OCI-LY7 (cell line): ENCODE measurements at regions not wholly inside any gene's neighbourhood (a gene's known extent, or its start where the extent isn't known, plus 50 kb on each side); places are given as distances from the start of the nearest gene placed in this dataset.

Source experiments
- BruUV-seq: library from RNA; stranded (reverse); fragments of 400-500 nt; replicated peaks from 2 replicates; lab custom pipeline; 2021; lab: Mats Ljungman, UMichigan
- CTCF ChIA-PET: fragments of 300-600 bp; sonication (Branson Sonifier 250); formaldehyde crosslinking; loops from one replicate; lab custom pipeline; 2022; ENCODE audit warnings: antibody characterized with exemption; ENCODE audit not compliant: unreplicated experiment; lab: Charles Lee
- POLR2A ChIA-PET: fragments of 300-600 bp; sonication (Branson Sonifier 250); formaldehyde crosslinking; loops from one replicate; lab custom pipeline; 2022; ENCODE audit warnings: antibody characterized with exemption; lab: Charles Lee
- DNase-seq: peaks from one replicate; pipeline ENCODE4 v3.0.0-alpha.2; 2015; ENCODE audit warnings: low spot score
- H2AFZ ChIP-seq: fragments of 200-600 bp; sonication (generic), shearing (Covaris generic); 2 replicates; pipeline ENCODE4 v1.6.1; 2014; ENCODE audit warnings: mild to moderate bottlenecking, antibody characterized with exemption, low read length, moderate library complexity
- H3K27ac ChIP-seq: fragments of 200-600 bp; sonication (generic); 2 replicates; pipeline ENCODE4 v1.5.1; 2014; ENCODE audit warnings: mixed run types, low read depth, mild to moderate bottlenecking, moderate library complexity, low read length, inconsistent platforms; ENCODE audit not compliant: poor library complexity, severe bottlenecking
- H3K36me3 ChIP-seq: fragments of 200-600 bp; sonication (generic); 2 replicates; pipeline ENCODE4 v1.6.1; 2014; ENCODE audit warnings: mild to moderate bottlenecking, antibody characterized with exemption, low read length, moderate library complexity, mixed read lengths; ENCODE audit not compliant: insufficient read depth
- H3K4me1 ChIP-seq: fragments of 200-600 bp; sonication (generic); 2 replicates; pipeline ENCODE4 v1.5.1; 2014; ENCODE audit warnings: mild to moderate bottlenecking, low read length; ENCODE audit not compliant: insufficient read depth, poor library complexity, severe bottlenecking
- H3K4me2 ChIP-seq: fragments of 200-600 bp; sonication (generic); 2 replicates; pipeline ENCODE4 v1.6.1; 2014; ENCODE audit warnings: mild to moderate bottlenecking, low read length
- H3K4me3 ChIP-seq: fragments of 200-600 bp; sonication (generic); 2 replicates; pipeline ENCODE4 v1.5.1; 2014; ENCODE audit warnings: mild to moderate bottlenecking, low read depth, low read length; ENCODE audit not compliant: poor library complexity, severe bottlenecking
- H3K79me2 ChIP-seq: fragments of 200-600 bp; sonication (generic); 2 replicates; pipeline ENCODE4 v1.6.1; 2016; ENCODE audit warnings: low read depth, mild to moderate bottlenecking, low read length, moderate library complexity, mixed read lengths; ENCODE audit not compliant: insufficient read depth
- H3K9me2 ChIP-seq: fragments of 200-600 bp; sonication (generic); 2 replicates; pipeline ENCODE4 v1.6.1; 2016; ENCODE audit warnings: mild to moderate bottlenecking, low read length, mixed read lengths; ENCODE audit not compliant: insufficient read depth
- H3K9me3 ChIP-seq: fragments of 200-600 bp; sonication (generic); 2 replicates; pipeline ENCODE4 v1.6.1; 2014; ENCODE audit warnings: mild to moderate bottlenecking, mixed run types, low read length, mixed read lengths
- H4K20me1 ChIP-seq: fragments of 200-600 bp; sonication (generic); 2 replicates; pipeline ENCODE4 v1.6.1; 2014; ENCODE audit warnings: mild to moderate bottlenecking, antibody characterized with exemption, low read length, moderate library complexity, mixed read lengths; ENCODE audit not compliant: insufficient read depth
- CTCF ChIP-seq: fragments of 200-600 bp; sonication (generic); conservative IDR thresholded peaks from 2 replicates; pipeline ENCODE4 v1.5.1; 2014; ENCODE audit warnings: mild to moderate bottlenecking, antibody characterized with exemption, low read length, moderate library complexity, mixed read lengths
- EZH2phosphoT487 ChIP-seq: fragments of 200-600 bp; sonication (generic); IDR thresholded peaks from 2 replicates; pipeline ENCODE4 v1.6.1; 2018; ENCODE audit warnings: low read depth, borderline replicate concordance, mild to moderate bottlenecking, mixed run types, antibody characterized with exemption, low read length, moderate library complexity, mixed read lengths
- intact Hi-C: fragments of 100-400 bp; cut with micrococcal nuclease; formaldehyde crosslinking; loops from one replicate; pipeline ENCODE4 v1.10.0; 2022; ENCODE audit not compliant: unreplicated experiment

DNA sequence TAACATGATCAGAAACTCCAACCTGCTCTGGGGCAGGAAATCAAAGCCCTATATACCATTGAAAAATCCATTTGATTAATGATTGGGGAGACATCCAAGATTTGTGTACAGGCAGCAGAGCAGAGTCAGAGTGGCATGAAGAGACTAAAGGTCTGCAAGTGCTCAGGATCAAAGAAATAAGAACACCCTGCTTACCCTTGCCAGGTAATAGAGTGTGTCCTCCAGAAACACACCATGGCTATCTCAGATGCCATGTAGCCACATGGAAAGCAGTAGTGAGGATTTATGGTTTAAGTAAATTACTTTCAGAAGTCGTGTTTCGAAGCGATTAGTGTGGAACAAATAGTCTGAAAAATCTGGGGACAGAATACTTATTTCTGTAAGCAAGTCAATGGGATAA lies 592.9 kb downstream of the SUCLG1 start:
- Histone ChIP-seq H3K4me2 (no peak overlapping the region), H3K4me3 (no peak overlapping the region), H3K9me2 (no peaks in the 10 kb centered on the region), H3K27ac (no peak overlapping the region), H2AFZ (no peak overlapping the region), H3K36me3 (no peaks in the 10 kb centered on the region), H3K79me2 (no peaks in the 10 kb centered on the region), H3K4me1 (no peaks in the 10 kb centered on the region), H4K20me1 (no peaks in the 10 kb centered on the region), H3K9me3 (no peaks in the 10 kb centered on the region)
- intact Hi-C loops, result no loop called here
- ChIA-PET CTCF (no interaction called here), POLR2A (no interaction called here)
- DNase-seq, result no peak
- BruUV-seq, result no TSS peak
- TF ChIP-seq CTCF, result no peak
- no peak for TF ChIP-seq EZH2phosphoT487

DNA sequence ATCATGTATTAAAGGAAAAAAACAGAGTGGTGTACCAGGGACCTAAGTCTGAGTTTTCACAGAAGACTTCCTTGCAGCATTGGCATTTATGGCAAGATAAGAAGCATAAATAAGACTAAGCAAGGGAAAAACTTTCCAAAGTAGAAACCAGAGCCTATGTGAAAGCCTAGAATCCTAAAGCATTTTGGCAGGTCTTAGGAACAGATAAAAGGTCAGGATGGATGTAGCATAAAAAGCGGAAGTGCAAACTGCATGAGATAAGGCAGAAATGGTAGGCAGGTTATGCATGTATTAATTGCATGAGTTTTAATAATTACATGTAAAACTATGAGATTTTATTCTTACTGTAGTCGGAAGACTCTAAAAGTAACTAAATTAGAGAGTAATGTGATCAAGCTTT lies 596.5 kb downstream of the SUCLG1 start:
- no peak for DNase-seq
- POLR2A ChIA-PET, result interaction anchor here (1.4 kb wide), 1 partner anchor 31 kb away, joined by 3 read pairs; no protein-coding TSS in a partner anchor
- Histone ChIP-seq H3K9me3 (no peaks in the 10 kb centered on the region), H3K4me1 (no peaks in the 10 kb centered on the region), H3K9me2 (no peaks in the 10 kb centered on the region), H4K20me1 (no peaks in the 10 kb centered on the region), H3K4me3 (no peak overlapping the region), H3K27ac (no peak overlapping the region), H3K36me3 (no peaks in the 10 kb centered on the region), H3K4me2 (no peak overlapping the region), H2AFZ (no peak overlapping the region), H3K79me2 (no peaks in the 10 kb centered on the region)
- no peak for TF ChIP-seq CTCF
- TF ChIP-seq EZH2phosphoT487, result no peak
- CTCF ChIA-PET, result no interaction called here
- intact Hi-C loops, result no loop called here
- BruUV-seq, result no TSS peak

- intact Hi-C loops, result no loop called here
- Histone ChIP-seq H3K4me2 (no peak overlapping the region), H3K9me2 (no peaks in the 10 kb centered on the region), H2AFZ (no peak overlapping the region), H3K4me3 (no peak overlapping the region), H3K4me1 (no peaks in the 10 kb centered on the region), H3K79me2 (no peaks in the 10 kb centered on the region), H3K9me3 (no peaks in the 10 kb centered on the region), H3K36me3 (no peaks in the 10 kb centered on the region), H4K20me1 (no peaks in the 10 kb centered on the region), H3K27ac (no peak overlapping the region)
- BruUV-seq, result no TSS peak
- no peak for DNase-seq
- TF ChIP-seq CTCF (no peak), EZH2phosphoT487 (no peak)
- POLR2A ChIA-PET, result no interaction called here
- CTCF ChIA-PET, result no interaction called here
Measured at GRCh38 chr2:83860320-83860719, 598.8 kb downstream of the SUCLG1 start.
